Spleen (tissue), 11 donors: ENCODE measurements at regions not wholly inside any gene's neighbourhood (a gene's known extent, or its start where the extent isn't known, plus 50 kb on each side); places are given as distances from the start of the nearest gene placed in this dataset.

Experiments
- DNase-seq: peaks from one replicate; pipeline ENCODE4 v3.0.0-alpha.2; 2020
- H3K27ac ChIP-seq, 8 donors: fragments of 200-600 bp; sonication (generic) in 7 of 8; 1 replicate in 4 of 8; 2 replicates in 4 of 8; pipeline versions ENCODE4 v1.5.0 to v1.8.0; 2016 to 2021; ENCODE audit warnings: inconsistent platforms in 4 of 8, mild to moderate bottlenecking in 4 of 8, moderate library complexity in 1 of 8
- H3K27me3 ChIP-seq, 7 donors: fragments of 200-600 bp; sonication (generic) in 6 of 7; replicated peaks in 1 of 7; 1 replicate in 4 of 7; 2 replicates in 3 of 7; pipeline versions ENCODE4 v1.5.0 to v1.8.0; 2016 to 2021; ENCODE audit warnings: inconsistent platforms in 3 of 7, mild to moderate bottlenecking in 1 of 7
- H3K36me3 ChIP-seq, 6 donors: fragments of 200-600 bp; sonication (generic) in 5 of 6; 1 replicate in 4 of 6; 2 replicates in 2 of 6; pipeline versions ENCODE4 v1.5.0 to v1.8.0; 2016 to 2021; ENCODE audit warnings: inconsistent platforms in 2 of 6
- H3K4me1 ChIP-seq, 6 donors: fragments of 200-600 bp; sonication (generic) in 5 of 6; 1 replicate in 3 of 6; 2 replicates in 3 of 6; pipeline versions ENCODE4 v1.5.0 to v1.8.0; 2016 to 2021; ENCODE audit warnings: inconsistent platforms in 3 of 6
- H3K4me3 ChIP-seq, 8 donors: fragments of 200-600 bp; sonication (generic) in 7 of 8; 1 replicate in 4 of 8; 2 replicates in 4 of 8; pipeline versions ENCODE4 v1.5.0 to v1.8.0; 2016 to 2021; ENCODE audit warnings: inconsistent platforms in 4 of 8, mild to moderate bottlenecking in 4 of 8, moderate library complexity in 2 of 8
- H3K9me3 ChIP-seq, 8 donors: fragments of 200-600 bp; sonication (generic) in 7 of 8; 1 replicate in 4 of 8; 2 replicates in 4 of 8; pipeline versions ENCODE4 v1.5.0 to v1.8.0; 2016 to 2021; ENCODE audit warnings: inconsistent platforms in 4 of 8
- POLR2A ChIP-seq, 3 donors: fragments of 450-650 bp; IDR thresholded peaks; one replicate each; pipeline ENCODE4 v1.5.1; 2017; ENCODE audit warnings: antibody characterized with exemption in 3 of 3, mild to moderate bottlenecking in 1 of 3
- POLR2AphosphoS5 ChIP-seq, 3 donors: sonication (generic); formaldehyde crosslinking; IDR thresholded peaks; one replicate each; pipeline ENCODE4 v1.5.1; 2017; ENCODE audit warnings: antibody characterized with exemption in 3 of 3
- WGBS, 5 donors: extraction: QIAGEN DNeasy Blood & Tissue Kit in 3 of 5; methylation state at CpG; one replicate each; pipeline versions ENCODE4 v1.1.5 to v1.1.7; 2013 to 2018; 5-methylcytosine and 5-hydroxymethylcytosine counted together
- intact Hi-C: fragments of 100-400 bp; cut with DNase I; formaldehyde crosslinking; loops from one replicate; pipeline ENCODE4 v1.15.0; 2023; ENCODE audit warnings: low total_unique reads
- TF ChIP-seq, protein P1 (sequence below), 11 experiments: fragments of 200-600 bp in 7 of 11; fragments of 450-650 bp in 4 of 11; sonication (generic) in 4 of 11; IDR thresholded peaks in 8 of 11; conservative IDR thresholded peaks in 3 of 11; 1 replicate in 7 of 11; 2 replicates in 4 of 11; pipeline versions ENCODE4 v1.4.0 to v1.8.0; 2016 to 2021; ENCODE audit warnings: antibody characterized with exemption in 11 of 11, inconsistent platforms in 4 of 11, mild to moderate bottlenecking in 1 of 11
- donor health status: healthy with polysubstance abuse.
- donor health status: DM: no; HTN: no; CAD: no; lungs with moderate emphysema.
- donor health status: DM: no; HTN: no; CAD: no.
- donor health status: Bipolar disorder and iron deficiency.
- donor health status: healthy.
- donor health status: DM: no; HTN: no; CAD: no.
- donor health status: DM: yes; HTN: yes; CAD: no.

DNA sequence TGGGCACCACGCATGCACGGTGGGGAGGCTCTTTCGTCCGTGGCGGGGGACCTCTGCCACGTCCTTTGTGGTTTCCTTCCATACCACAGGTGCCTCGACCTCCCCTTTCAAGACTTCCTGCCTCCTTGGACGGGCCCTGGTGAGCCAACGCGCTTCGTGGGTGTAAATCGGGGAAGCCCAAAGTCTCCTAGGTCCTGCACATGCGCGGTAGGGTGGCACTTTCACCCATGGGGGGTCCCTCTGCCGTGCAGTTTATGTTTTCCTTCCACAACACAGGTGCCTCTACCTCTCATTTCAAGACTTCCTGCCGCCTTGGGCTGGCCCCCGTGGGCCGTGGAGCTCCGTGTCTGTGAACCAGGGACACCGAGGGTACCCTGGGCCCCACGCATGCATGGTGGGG is 349.7 kb downstream of the ALG10 start:
- no peak for DNase-seq
- no peak overlapping the region for H3K4me3 ChIP-seq
- no peaks in the 10 kb centered on the region for H3K4me1 ChIP-seq
- no peaks in the 10 kb centered on the region for H3K27me3 ChIP-seq
- TF ChIP-seq POLR2AphosphoS5 (IDR thresholded peaks at IDR 0.05) = no peak
- intact Hi-C loops = no loop called here
- H3K9me3 ChIP-seq = peaks cover 0 to 100% (median 100%) of the 10 kb centered on the region in 8 donors
- no peak overlapping the region for H3K27ac ChIP-seq
- no peaks in the 10 kb centered on the region for H3K36me3 ChIP-seq
- whole genome bisulfite sequencing, 5 donors = 55 to 71% (median 63%) methylated on average over 21 of the region's 21 CpGs

DNA sequence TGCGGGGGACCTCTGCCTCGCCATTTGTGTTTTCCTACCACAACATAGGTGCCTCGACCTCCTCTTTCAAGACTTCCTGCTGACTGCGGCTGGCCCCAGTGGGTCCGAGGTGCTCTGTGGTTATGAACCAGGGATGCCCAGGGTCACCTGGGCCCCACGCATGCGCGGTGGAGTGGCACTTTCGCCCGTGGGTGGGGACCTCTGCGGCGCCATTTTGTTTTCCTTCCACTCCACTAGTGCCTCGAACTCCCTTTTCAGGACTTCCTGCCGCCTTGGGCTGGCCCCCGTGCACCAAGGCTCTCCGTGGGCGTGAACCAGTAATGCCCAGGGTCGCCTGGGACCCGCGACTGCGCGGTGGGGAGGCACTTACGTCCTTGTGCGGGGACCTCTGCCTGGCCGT is 351.6 kb downstream of the ALG10 start:
- H3K9me3 ChIP-seq = peaks cover 0 to 100% (median 100%) of the 10 kb centered on the region in 8 donors
- no peak overlapping the region for H3K4me3 ChIP-seq
- 70 to 80% (median 74%) methylated on average over 25 of the region's 25 CpGs for WGBS, 5 donors
- H3K27me3 ChIP-seq = no peaks in the 10 kb centered on the region
- no peaks in the 10 kb centered on the region for H3K4me1 ChIP-seq
- DNase-seq = no peak
- no peak for TF ChIP-seq POLR2AphosphoS5 (IDR thresholded peaks at IDR 0.05)
- TF ChIP-seq POLR2A (IDR thresholded peaks at IDR 0.05) = no peak
- intact Hi-C loops = no loop called here
- no peaks in the 10 kb centered on the region for H3K36me3 ChIP-seq
- no peak overlapping the region for H3K27ac ChIP-seq

DNA sequence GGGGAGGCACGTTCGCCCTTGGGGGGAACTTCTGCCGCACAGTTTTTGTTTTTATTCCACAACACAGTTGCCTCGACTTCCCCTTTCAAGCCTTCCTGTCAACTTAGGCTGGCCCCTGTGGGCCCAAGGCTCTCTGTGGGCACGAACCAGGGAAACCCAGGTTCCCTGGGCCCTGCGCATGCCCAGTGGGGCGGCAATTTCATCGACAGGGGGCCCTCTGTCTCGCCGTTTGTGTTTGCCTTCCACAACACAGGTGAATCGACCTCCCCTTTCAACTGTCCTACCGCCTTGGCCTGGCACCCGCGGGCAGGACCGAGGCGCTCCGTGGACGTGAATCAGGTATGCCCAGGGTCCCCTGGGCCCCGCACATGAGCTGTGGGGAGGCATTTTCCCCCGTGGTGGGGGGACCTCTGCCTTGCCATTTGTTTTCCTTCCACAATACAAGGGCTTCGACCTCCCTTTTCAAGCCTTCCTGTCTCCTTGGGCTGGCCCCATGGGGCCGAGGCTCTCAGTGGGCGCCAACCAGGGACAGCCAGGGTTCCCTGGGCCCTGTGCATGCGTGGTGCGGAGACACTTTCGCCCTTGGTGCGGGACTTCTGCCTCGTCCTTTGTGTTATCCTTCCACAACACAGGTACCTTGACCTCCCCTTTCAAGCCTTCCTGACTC is 354.0 kb downstream of the ALG10 start:
- no peaks in the 10 kb centered on the region for H3K4me1 ChIP-seq
- DNase-seq = no peak
- H3K27me3 ChIP-seq = no peaks in the 10 kb centered on the region
- TF ChIP-seq POLR2AphosphoS5 (IDR thresholded peaks at IDR 0.05) (no peak), POLR2A (IDR thresholded peaks at IDR 0.05) (no peak)
- TF ChIP-seq, protein P1, sequence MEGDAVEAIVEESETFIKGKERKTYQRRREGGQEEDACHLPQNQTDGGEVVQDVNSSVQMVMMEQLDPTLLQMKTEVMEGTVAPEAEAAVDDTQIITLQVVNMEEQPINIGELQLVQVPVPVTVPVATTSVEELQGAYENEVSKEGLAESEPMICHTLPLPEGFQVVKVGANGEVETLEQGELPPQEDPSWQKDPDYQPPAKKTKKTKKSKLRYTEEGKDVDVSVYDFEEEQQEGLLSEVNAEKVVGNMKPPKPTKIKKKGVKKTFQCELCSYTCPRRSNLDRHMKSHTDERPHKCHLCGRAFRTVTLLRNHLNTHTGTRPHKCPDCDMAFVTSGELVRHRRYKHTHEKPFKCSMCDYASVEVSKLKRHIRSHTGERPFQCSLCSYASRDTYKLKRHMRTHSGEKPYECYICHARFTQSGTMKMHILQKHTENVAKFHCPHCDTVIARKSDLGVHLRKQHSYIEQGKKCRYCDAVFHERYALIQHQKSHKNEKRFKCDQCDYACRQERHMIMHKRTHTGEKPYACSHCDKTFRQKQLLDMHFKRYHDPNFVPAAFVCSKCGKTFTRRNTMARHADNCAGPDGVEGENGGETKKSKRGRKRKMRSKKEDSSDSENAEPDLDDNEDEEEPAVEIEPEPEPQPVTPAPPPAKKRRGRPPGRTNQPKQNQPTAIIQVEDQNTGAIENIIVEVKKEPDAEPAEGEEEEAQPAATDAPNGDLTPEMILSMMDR (IDR thresholded peaks at IDR 0.05 in 8 of 11, conservative IDR thresholded peaks at IDR 0.05 in 3 of 11) = no peak
- peaks cover 0 to 100% (median 100%) of the 10 kb centered on the region in 8 donors for H3K9me3 ChIP-seq
- WGBS, 5 donors = 71 to 78% (median 74%) methylated on average over 28 of the region's 28 CpGs
- intact Hi-C loops = no loop called here
- H3K36me3 ChIP-seq = no peaks in the 10 kb centered on the region
- H3K4me3 ChIP-seq = no peak overlapping the region
- H3K27ac ChIP-seq = no peak overlapping the region

DNA sequence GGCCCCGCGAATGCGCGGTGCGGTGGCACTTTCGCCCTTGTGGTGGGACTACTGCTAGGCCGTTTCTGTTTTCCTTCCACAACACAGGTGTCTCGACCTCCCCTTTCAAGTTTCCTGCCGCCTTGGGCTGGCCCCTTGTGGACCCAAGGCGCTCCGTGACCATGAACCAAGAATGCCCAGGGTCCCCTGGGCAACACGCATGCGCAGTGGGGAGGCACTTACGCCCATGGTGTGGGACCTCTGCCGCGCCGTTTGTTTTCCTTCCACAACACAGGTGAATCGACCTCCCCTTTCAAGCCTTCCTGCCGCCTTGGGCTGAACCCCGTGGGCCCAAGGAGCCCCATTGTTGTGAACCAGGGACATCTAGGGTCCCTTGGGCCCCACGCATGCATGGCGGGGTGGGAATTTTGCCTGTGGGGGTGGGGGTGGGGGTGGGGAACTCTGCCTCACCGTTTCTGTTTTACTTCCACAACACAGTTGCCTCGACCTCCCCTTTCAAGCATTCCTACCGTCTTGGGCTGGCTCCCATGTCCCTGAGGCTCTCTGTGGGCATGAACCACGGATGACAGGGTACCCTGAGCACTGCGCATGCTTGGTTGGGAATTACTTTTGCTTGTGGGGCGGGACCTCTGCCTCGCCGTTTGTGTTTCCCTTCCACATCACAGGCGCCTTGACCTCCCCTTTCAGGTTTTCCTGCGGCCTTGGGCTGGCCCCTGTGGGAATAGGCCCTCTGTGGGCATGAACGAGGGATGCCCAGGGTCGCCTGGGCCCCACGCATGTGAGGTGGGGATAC is 355.1 kb downstream of the ALG10 start:
- Histone ChIP-seq H3K27ac (no peak overlapping the region), H3K4me1 (no peaks in the 10 kb centered on the region), H3K27me3 (no peaks in the 10 kb centered on the region), H3K9me3 (peaks cover 0 to 100% (median 100%) of the 10 kb centered on the region in 8 donors), H3K36me3 (no peaks in the 10 kb centered on the region), H3K4me3 (no peak overlapping the region)
- TF ChIP-seq POLR2AphosphoS5 (IDR thresholded peaks at IDR 0.05) = no peak
- TF ChIP-seq, protein P1 (IDR thresholded peaks at IDR 0.05 in 8 of 11, conservative IDR thresholded peaks at IDR 0.05 in 3 of 11) = no peak
- TF ChIP-seq POLR2A (IDR thresholded peaks at IDR 0.05) = no peak
- 72 to 75% (median 74%) methylated on average over 31 to 35 of the region's 35 CpGs for WGBS, 5 donors
- intact Hi-C loops = no loop called here
- DNase-seq = no peak

DNA sequence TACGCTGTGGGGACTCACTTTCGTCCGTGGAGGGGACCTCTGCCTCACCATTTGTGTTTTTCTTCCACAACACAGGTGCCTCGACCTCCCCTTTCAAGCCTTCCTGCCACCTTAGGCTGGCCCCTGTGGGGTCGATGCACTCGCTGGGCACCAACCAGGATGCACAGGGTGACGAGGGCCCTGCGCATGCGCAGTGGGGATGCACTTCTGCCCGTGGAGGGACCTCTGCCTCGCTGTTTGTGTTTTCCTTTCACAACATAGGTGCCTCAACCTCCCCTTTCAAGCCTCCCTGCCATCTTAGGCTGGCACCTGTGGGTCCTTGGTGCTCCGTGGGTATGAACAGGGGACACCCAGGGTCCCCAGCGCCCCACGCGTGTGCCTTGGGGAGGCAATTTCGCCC is 356.8 kb downstream of the ALG10 start:
- peaks cover 0 to 100% (median 100%) of the 10 kb centered on the region in 8 donors for H3K9me3 ChIP-seq
- no peaks in the 10 kb centered on the region for H3K27me3 ChIP-seq
- no peak for DNase-seq
- H3K27ac ChIP-seq = no peak overlapping the region
- H3K4me1 ChIP-seq = no peaks in the 10 kb centered on the region
- TF ChIP-seq POLR2AphosphoS5 (IDR thresholded peaks at IDR 0.05) (no peak), POLR2A (IDR thresholded peaks at IDR 0.05) (no peak)
- TF ChIP-seq, protein P1 (IDR thresholded peaks at IDR 0.05 in 8 of 11, conservative IDR thresholded peaks at IDR 0.05 in 3 of 11) = no peak
- H3K36me3 ChIP-seq = no peaks in the 10 kb centered on the region
- H3K4me3 ChIP-seq = no peak overlapping the region
- intact Hi-C loops = no loop called here
- 54 to 70% (median 67%) methylated on average over 15 to 16 of the region's 16 CpGs for WGBS, 5 donors
